ENCODE measurements at regions not wholly inside any gene's neighbourhood (a gene's known extent, or its start where the extent isn't known, plus 50 kb on each side); places are given as distances from the start of the nearest gene placed in this dataset.

DNA sequence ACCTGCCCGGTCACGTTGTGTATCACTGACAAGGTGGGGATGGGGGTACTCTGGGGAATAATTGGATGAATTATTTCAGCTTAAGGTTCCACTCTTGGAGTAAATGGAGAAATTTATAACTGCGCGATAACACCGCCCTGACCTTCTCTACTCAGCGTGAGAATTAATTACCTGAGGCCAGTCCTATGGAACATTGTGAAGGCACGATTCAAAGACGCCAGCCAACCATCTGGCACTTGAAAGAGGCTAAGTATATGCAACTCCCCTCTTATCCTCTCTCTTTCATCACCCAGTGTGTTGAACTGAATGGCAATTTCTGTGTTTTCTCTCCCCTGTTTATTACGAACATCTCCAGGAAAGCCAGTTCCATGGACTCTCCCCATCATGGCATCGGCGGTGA, 235.5 kb upstream of the TUT7 start:
- Histone ChIP-seq H3K9ac (ENCODE audit: low read length) (no peak overlapping the region), H3K27ac (ENCODE audit: low read length) (no peak overlapping the region), H3K79me2 (ENCODE audit: low read length) (no peaks in the 10 kb centered on the region), H3K9me3 (ENCODE audit: low read length) (no peaks in the 10 kb centered on the region), H3K4me2 (ENCODE audit: low read length) (no peak overlapping the region), H4K20me1 (ENCODE audit: low read length) (no peaks in the 10 kb centered on the region), H3F3A (ENCODE audit: low read length, unreplicated experiment) (no peaks in the 10 kb centered on the region), H3K27me3 (ENCODE audit: low read length) (peaks cover 12% of the 10 kb centered on the region; the same call in 1 of the 2 replicates), H3K9me2 (replicated peaks; ENCODE audit: low read length) (no peaks in the 10 kb centered on the region), H3K4me1 (ENCODE audit: insufficient read depth, low read length) (no peaks in the 10 kb centered on the region), H3K36me3 (ENCODE audit: low read depth, low read length) (no peaks in the 10 kb centered on the region), H3K4me3 (ENCODE audit: low read length) (no peak overlapping the region), H2AFZ (ENCODE audit: low read length) (no peak overlapping the region)
- intact Hi-C loops (cut with micrococcal nuclease), result no loop called here
- BruUV-seq (replicated peaks), result no TSS peak
- POLR2A ChIA-PET (ENCODE audit: unreplicated experiment), result no interaction called here
- ATAC-seq, result no peak
- TF ChIP-seq EZH2phosphoT487 (IDR thresholded peaks at IDR 0.05; ENCODE audit: borderline replicate concordance, low read length) (no peak), EZH2 (IDR thresholded peaks at IDR 0.05; ENCODE audit: low read length, unreplicated experiment) (no peak)
- TF ChIP-seq, protein P1, sequence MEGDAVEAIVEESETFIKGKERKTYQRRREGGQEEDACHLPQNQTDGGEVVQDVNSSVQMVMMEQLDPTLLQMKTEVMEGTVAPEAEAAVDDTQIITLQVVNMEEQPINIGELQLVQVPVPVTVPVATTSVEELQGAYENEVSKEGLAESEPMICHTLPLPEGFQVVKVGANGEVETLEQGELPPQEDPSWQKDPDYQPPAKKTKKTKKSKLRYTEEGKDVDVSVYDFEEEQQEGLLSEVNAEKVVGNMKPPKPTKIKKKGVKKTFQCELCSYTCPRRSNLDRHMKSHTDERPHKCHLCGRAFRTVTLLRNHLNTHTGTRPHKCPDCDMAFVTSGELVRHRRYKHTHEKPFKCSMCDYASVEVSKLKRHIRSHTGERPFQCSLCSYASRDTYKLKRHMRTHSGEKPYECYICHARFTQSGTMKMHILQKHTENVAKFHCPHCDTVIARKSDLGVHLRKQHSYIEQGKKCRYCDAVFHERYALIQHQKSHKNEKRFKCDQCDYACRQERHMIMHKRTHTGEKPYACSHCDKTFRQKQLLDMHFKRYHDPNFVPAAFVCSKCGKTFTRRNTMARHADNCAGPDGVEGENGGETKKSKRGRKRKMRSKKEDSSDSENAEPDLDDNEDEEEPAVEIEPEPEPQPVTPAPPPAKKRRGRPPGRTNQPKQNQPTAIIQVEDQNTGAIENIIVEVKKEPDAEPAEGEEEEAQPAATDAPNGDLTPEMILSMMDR (conservative IDR thresholded peaks at IDR 0.05; ENCODE audit: low read depth, low read length), result no peak
- no peak for DNase-seq
- CTCF ChIA-PET, result no interaction called here

DNA sequence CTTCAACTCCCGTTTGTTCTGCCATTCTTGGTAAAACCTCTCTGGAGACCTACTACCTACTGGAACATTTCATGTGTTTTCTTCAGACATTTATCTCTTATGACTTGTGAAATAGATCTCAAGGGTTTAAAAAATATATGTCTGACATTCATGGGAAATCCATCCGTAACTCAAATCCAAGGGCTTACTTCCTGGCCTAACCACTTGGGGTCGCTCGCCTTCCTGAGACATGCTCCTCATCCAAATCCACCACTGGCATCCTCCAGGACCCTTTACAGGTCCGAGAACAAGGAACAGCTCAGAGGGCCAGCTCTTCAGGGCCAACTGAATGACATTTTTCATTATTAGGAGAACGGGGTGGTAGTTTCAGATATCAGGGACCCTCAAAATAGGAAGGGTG, 235.1 kb upstream of the TUT7 start:
- DNase-seq, result no peak
- no TSS peak for BruUV-seq (replicated peaks)
- ChIA-PET CTCF (no interaction called here), POLR2A (ENCODE audit: unreplicated experiment) (no interaction called here)
- Histone ChIP-seq H3K79me2 (ENCODE audit: low read length) (no peaks in the 10 kb centered on the region), H3K27ac (ENCODE audit: low read length) (no peak overlapping the region), H3K9me2 (replicated peaks; ENCODE audit: low read length) (no peaks in the 10 kb centered on the region), H3K4me1 (ENCODE audit: insufficient read depth, low read length) (no peaks in the 10 kb centered on the region), H3K36me3 (ENCODE audit: low read depth, low read length) (no peaks in the 10 kb centered on the region), H3K9ac (ENCODE audit: low read length) (no peak overlapping the region), H4K20me1 (ENCODE audit: low read length) (no peaks in the 10 kb centered on the region), H3K27me3 (ENCODE audit: low read length) (peaks cover 12% of the 10 kb centered on the region; the same call in 1 of the 2 replicates), H2AFZ (ENCODE audit: low read length) (no peak overlapping the region), H3K4me2 (ENCODE audit: low read length) (no peak overlapping the region), H3K9me3 (ENCODE audit: low read length) (no peaks in the 10 kb centered on the region), H3K4me3 (ENCODE audit: low read length) (no peak overlapping the region), H3F3A (ENCODE audit: low read length, unreplicated experiment) (no peaks in the 10 kb centered on the region)
- no peak for ATAC-seq
- intact Hi-C loops (cut with micrococcal nuclease), result no loop called here
- TF ChIP-seq EZH2 (IDR thresholded peaks at IDR 0.05; ENCODE audit: low read length, unreplicated experiment), result no peak
- TF ChIP-seq, protein P1 (conservative IDR thresholded peaks at IDR 0.05; ENCODE audit: low read depth, low read length), result no peak
- TF ChIP-seq EZH2phosphoT487 (IDR thresholded peaks at IDR 0.05; ENCODE audit: borderline replicate concordance, low read length), result no peak

DNA sequence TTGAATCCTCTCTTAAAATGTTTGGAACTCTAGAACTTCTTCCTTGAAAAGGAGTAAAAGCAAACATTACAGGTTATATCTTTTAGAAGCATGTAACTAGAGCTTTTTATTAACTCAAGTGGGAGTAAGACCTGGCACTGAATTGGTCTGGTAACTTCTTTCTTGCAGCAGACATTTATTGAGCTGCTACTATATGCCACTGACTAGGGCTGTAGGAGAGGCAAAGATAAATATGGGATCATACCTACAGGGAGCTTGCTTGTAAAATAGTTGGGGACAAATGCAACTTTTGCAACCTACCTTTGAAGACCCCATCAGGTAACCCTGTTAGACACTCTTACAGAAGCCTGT, 231.9 kb upstream of the TUT7 start:
- no TSS peak for BruUV-seq (replicated peaks)
- POLR2A ChIA-PET (ENCODE audit: unreplicated experiment), result no interaction called here
- Histone ChIP-seq H3K9me3 (ENCODE audit: low read length) (no peaks in the 10 kb centered on the region), H2AFZ (ENCODE audit: low read length) (no peak overlapping the region), H3K4me3 (ENCODE audit: low read length) (no peak overlapping the region), H3K9me2 (replicated peaks; ENCODE audit: low read length) (no peaks in the 10 kb centered on the region), H3K27me3 (ENCODE audit: low read length) (peaks cover 22% of the 10 kb centered on the region; the same call in 1 of the 2 replicates), H3K27ac (ENCODE audit: low read length) (no peak overlapping the region), H3K4me1 (ENCODE audit: insufficient read depth, low read length) (no peaks in the 10 kb centered on the region), H3F3A (ENCODE audit: low read length, unreplicated experiment) (no peaks in the 10 kb centered on the region), H4K20me1 (ENCODE audit: low read length) (no peaks in the 10 kb centered on the region), H3K4me2 (ENCODE audit: low read length) (no peak overlapping the region), H3K79me2 (ENCODE audit: low read length) (no peaks in the 10 kb centered on the region), H3K9ac (ENCODE audit: low read length) (no peak overlapping the region), H3K36me3 (ENCODE audit: low read depth, low read length) (no peaks in the 10 kb centered on the region)
- DNase-seq (no peak), ATAC-seq (no peak)
- intact Hi-C loops (cut with micrococcal nuclease), result no loop called here
- TF ChIP-seq EZH2phosphoT487 (IDR thresholded peaks at IDR 0.05; ENCODE audit: borderline replicate concordance, low read length) (no peak), EZH2 (IDR thresholded peaks at IDR 0.05; ENCODE audit: low read length, unreplicated experiment) (no peak)
- CTCF ChIA-PET, result no interaction called here

All from PC-3 (cell line).